ENCODE measurements at regions not wholly inside any gene's neighbourhood (a gene's known extent, or its start where the extent isn't known, plus 50 kb on each side); places are given as distances from the start of the nearest gene placed in this dataset.

DNA sequence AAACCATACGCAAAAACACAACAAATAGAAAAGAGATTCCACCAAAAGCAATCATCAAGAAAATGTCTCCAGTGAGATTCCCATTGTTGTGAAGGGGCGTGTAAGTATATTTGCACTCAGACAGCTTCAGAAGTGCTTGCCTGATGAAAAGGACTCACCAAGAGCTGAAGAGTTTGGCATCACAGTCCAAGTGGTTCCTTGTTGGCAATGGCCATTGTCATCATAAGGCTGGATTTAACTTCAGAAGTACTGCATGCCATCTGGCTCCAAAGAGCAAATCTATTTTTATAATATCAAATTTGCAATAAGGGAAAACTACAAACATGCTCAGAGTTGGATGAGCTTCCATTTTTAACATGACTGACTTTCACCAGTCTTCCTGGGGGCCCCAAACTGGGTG is 505.3 kb upstream of the NR2F2 start:
- Histone ChIP-seq H3K56ac (replicated peaks; ENCODE audit: insufficient read length, low read depth, low read length) (no peak overlapping the region), H3K79me2 (ENCODE audit: control insufficient read depth in 1 of 2, insufficient read depth in 2 of 2, low read length in 2 of 2) (no peaks in the 10 kb centered on the region), H2BK5ac (ENCODE audit: low read depth, low read length) (no peak overlapping the region), H2BK15ac (ENCODE audit: low read length) (no peak overlapping the region), H2BK20ac (ENCODE audit: low read length) (no peak overlapping the region), H4K91ac (replicated peaks; ENCODE audit: insufficient read length, low read length) (no peak overlapping the region), H2BK120ac (replicated peaks; ENCODE audit: low read depth, low read length) (no peak overlapping the region), H2AK5ac (ENCODE audit: low read depth, low read length) (no peak overlapping the region), H3K23me2 (ENCODE audit: low read depth, low read length) (no peaks in the 10 kb centered on the region), H2AFZ (ENCODE audit: low read length) (no peak overlapping the region), H4K8ac (ENCODE audit: extremely low read depth, insufficient read depth, low read length) (no peak overlapping the region), H3K4me3 (ENCODE audit: extremely low read depth in 1 of 4, insufficient read depth in 2 of 4, low read depth in 3 of 4, low read length in 4 of 4) (no peak overlapping the region), H3K79me1 (ENCODE audit: low read depth, low read length) (no peaks in the 10 kb centered on the region), H4K5ac (ENCODE audit: insufficient read length, low read depth, low read length) (no peak overlapping the region), H3K27me3 (replicated peaks in 1 of 4; ENCODE audit: control insufficient read depth in 3 of 4, extremely low read depth in 1 of 4, insufficient read depth in 3 of 4, low read length in 3 of 4) (no peaks in the 10 kb centered on the region), H3K18ac (ENCODE audit: extremely low read depth, low read length) (no peak overlapping the region), H2BK12ac (ENCODE audit: low read depth, low read length) (no peak overlapping the region), H3K36me3 (ENCODE audit: control insufficient read depth in 2 of 4, insufficient read depth in 4 of 4, low read length in 3 of 4) (no peaks in the 10 kb centered on the region), H3K27ac (ENCODE audit: low read depth, low read length) (no peak overlapping the region), H3K4me2 (ENCODE audit: insufficient read depth in 1 of 2, low read depth in 2 of 2, low read length in 2 of 2) (no peak overlapping the region), H4K20me1 (replicated peaks in 1 of 2; ENCODE audit: control insufficient read depth in 1 of 2, insufficient read depth in 2 of 2, low read length in 2 of 2) (no peaks in the 10 kb centered on the region), H3K23ac (ENCODE audit: insufficient read length) (no peak overlapping the region), H3K9me3 (ENCODE audit: insufficient read depth in 2 of 2, low read depth in 1 of 2, low read length in 1 of 2) (no peaks in the 10 kb centered on the region; a peak in 1 of 4 replicates), H3K14ac (ENCODE audit: insufficient read length) (no peak overlapping the region), H3K4ac (replicated peaks; ENCODE audit: insufficient read length, low read depth, low read length) (no peak overlapping the region), H3K4me1 (replicated peaks in 1 of 4; ENCODE audit: control insufficient read depth in 3 of 4, insufficient read depth in 4 of 4, low read length in 3 of 4) (0 out of 7 replicates have a peak, but pooled peaks cover 0 to 3% (median 0%) of the 10 kb centered on the region in 4 experiments), H3K9ac (replicated peaks in 1 of 4; ENCODE audit: extremely low read depth in 1 of 4, low read depth in 3 of 4, low read length in 3 of 4) (no peak overlapping the region)
- ChIA-PET CTCF (ENCODE audit: partially characterized antibody) (interaction anchor here (0.7 to 1.1 kb wide), 2 partner anchors 39 to 44 kb away, joined by 3 read pairs; no protein-coding TSS in a partner anchor), POLR2A (ENCODE audit: partially characterized antibody) (no interaction called here)
- no peak for FAIRE-seq
- 98% methylated on average over 2 of the region's 2 CpGs; no CpG with 5 or more reads in 1 of the 2 experiments for WGBS, 2 experiments (ENCODE audit: extremely low coverage in 1 of 2, insufficient coverage in 1 of 2, insufficient read length in 1 of 2, insufficient replicate concordance in 2 of 2, low coverage in 1 of 2, low lambda C conversion rate in 2 of 2, missing lambda C conversion rate in 1 of 2)
- DNase-seq (ENCODE audit: low read depth in 1 of 2, low spot score in 2 of 2), result no peak
- TF ChIP-seq RBBP5 (IDR thresholded peaks at IDR 0.05; ENCODE audit: borderline replicate concordance, low read depth, low read length), result no peak
- TF ChIP-seq KDM1A (IDR thresholded peaks at IDR 0.05; ENCODE audit: borderline replicate concordance, low read length), result no peak
- TF ChIP-seq CEBPB (IDR thresholded peaks at IDR 0.05; ENCODE audit: low read depth, low read length), result no peak
- TF ChIP-seq BRCA1 (IDR thresholded peaks at IDR 0.05; ENCODE audit: low read depth, low read length), result no peak
- no peak for TF ChIP-seq SRF (IDR thresholded peaks at IDR 0.05; ENCODE audit: low read depth, low read length)
- TF ChIP-seq SIRT6 (IDR thresholded peaks at IDR 0.05; ENCODE audit: low read length), result no peak
- TF ChIP-seq TAF7 (optimal IDR thresholded peaks at IDR 0.05; ENCODE audit: borderline replicate concordance, low read depth, low read length), result no peak
- no peak for TF ChIP-seq BACH1 (IDR thresholded peaks at IDR 0.05; ENCODE audit: low read length)
- TF ChIP-seq, protein P1, sequence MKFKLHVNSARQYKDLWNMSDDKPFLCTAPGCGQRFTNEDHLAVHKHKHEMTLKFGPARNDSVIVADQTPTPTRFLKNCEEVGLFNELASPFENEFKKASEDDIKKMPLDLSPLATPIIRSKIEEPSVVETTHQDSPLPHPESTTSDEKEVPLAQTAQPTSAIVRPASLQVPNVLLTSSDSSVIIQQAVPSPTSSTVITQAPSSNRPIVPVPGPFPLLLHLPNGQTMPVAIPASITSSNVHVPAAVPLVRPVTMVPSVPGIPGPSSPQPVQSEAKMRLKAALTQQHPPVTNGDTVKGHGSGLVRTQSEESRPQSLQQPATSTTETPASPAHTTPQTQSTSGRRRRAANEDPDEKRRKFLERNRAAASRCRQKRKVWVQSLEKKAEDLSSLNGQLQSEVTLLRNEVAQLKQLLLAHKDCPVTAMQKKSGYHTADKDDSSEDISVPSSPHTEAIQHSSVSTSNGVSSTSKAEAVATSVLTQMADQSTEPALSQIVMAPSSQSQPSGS (IDR thresholded peaks at IDR 0.05; ENCODE audit: low read length), result no peak
- TF ChIP-seq CBX5 (IDR thresholded peaks at IDR 0.05; ENCODE audit: low read depth, low read length), result no peak
- no peak for TF ChIP-seq CHD1 (IDR thresholded peaks at IDR 0.05; ENCODE audit: low read depth, low read length)
- TF ChIP-seq CREB1 (IDR thresholded peaks at IDR 0.05), result no peak

Data from H1 (cell line).